Choroid plexus epithelial cell (primary cell): ENCODE measurements at regions not wholly inside any gene's neighbourhood (a gene's known extent, or its start where the extent isn't known, plus 50 kb on each side); places are given as distances from the start of the nearest gene placed in this dataset.

Experiments used
- DNase-seq: peaks from one replicate; pipeline ENCODE4 v3.0.0-alpha.2; 2010; ENCODE audit warnings: low read depth
- H3K4me3 ChIP-seq: 2 replicates; pipeline ENCODE4 v1.5.1; 2011; ENCODE audit warnings: low read depth, mild to moderate bottlenecking, control low read depth, low read length, moderate library complexity
- TF ChIP-seq, protein P1 (sequence below): conservative IDR thresholded peaks from 2 replicates; pipeline ENCODE4 v1.5.1; 2011; ENCODE audit warnings: low read depth, mild to moderate bottlenecking, control low read depth, inconsistent platforms, low read length, moderate library complexity

DNA sequence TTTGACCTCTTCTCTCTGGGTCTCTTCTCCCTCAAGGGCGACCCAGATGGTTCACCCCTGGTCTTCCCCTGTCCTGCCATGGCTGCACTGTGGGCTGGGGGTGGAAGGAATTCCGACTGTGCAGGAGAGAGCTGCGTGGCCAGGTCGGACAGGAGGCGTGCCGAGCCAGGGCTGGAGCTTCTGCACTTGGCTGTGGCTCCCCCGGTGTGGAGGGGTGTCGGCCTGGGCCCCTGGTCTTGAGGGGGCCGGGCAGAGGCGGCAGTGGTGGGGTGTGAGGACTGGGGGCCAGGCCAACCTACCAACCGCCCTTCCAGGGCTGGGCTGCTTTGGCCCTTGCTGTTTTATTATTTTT, 74.9 kb upstream of the SHH start:
- TF ChIP-seq, protein P1, sequence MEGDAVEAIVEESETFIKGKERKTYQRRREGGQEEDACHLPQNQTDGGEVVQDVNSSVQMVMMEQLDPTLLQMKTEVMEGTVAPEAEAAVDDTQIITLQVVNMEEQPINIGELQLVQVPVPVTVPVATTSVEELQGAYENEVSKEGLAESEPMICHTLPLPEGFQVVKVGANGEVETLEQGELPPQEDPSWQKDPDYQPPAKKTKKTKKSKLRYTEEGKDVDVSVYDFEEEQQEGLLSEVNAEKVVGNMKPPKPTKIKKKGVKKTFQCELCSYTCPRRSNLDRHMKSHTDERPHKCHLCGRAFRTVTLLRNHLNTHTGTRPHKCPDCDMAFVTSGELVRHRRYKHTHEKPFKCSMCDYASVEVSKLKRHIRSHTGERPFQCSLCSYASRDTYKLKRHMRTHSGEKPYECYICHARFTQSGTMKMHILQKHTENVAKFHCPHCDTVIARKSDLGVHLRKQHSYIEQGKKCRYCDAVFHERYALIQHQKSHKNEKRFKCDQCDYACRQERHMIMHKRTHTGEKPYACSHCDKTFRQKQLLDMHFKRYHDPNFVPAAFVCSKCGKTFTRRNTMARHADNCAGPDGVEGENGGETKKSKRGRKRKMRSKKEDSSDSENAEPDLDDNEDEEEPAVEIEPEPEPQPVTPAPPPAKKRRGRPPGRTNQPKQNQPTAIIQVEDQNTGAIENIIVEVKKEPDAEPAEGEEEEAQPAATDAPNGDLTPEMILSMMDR = no peak
- no peak overlapping the region for H3K4me3 ChIP-seq
- DNase-seq = no peak

DNA sequence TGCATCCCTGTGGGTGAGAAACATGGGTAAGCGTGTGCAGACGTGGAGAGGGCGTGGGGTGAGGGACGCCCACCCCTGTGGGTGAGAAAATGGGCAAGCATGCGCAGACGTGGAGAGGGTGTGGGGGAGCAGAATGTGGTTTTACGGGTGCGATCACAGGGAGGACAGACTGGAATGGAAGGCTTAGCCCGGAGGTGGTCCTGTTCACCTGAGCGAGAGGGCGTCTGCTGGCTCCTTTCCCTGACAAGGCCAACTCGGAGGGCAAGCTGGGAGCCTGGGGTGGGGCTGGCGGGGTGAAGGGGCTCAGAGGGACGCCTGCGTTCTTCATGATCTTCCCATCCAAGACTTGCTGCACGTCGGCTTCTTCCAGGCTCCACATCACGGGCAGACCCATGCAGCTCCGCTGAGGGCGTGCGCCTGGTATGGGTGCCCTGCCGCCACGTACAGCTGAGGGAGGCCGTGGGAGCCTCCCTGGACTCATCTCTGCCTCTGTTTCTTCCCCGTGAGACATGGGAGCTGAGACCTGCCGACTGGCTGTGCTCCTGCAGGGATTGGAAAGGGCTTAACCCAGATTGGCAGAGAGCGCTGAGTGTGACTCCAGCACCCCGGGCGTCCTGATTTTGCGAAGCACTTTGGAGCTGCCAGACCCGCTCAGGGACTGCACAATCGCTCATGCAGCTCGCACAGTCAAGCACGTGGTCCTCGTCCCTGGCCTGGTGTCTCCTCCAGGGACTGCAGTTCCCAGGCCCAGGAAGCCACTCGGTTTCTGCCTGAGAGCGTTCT, 74.3 kb upstream of the SHH start:
- no peak for DNase-seq
- no peak overlapping the region for H3K4me3 ChIP-seq
- TF ChIP-seq, protein P1 = no peak

DNA sequence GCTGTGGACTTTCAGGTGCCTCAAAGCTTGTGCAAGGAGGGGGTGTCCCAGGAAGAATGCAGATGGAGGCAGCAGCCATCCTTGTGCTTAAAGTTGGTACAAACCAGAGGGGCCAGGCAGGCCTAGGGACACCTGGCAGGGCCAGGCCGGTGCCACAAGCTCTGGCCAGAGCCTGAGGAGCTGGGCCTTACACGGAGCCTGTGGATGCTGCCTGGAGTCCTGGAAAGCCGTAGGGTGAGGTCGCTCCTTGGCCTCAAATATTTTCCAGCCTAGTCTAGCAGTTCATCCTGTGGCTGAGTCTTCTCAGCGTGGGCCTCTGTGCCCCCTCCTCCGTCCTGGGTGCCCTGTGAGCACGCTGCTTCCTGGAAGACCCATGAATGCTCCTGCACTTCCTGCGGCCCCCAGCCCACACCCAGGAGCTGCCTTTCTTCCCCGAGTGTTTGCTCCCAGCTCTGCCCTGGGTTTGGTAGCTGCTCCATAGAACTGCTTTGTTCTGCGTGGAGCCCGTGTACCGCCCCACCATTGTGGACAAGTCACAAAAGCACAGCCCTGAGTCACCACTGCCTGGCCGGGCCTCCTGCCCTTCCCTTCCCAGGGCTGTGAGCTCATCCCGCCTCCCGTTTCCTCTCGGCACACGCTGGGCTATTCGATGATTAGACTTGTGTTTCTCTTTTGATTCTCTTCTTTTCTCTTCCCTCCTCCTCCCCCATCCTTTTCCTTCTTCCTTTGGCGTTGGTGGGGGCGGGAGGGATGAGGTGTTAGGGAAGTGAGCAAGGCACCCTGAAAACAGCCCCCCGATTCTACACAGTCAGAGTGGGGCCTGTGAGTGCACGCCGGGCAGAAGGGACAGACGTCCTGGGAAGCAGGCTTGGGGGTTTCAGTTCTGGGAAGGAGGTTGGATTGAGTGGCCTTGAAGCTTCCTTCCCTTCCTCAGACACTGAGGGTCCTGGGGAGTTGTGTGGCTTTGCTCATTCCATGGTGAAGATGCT, 73.2 kb upstream of the SHH start:
- DNase-seq = peak; percentile 75
- no peak overlapping the region for H3K4me3 ChIP-seq
- TF ChIP-seq, protein P1 = no peak

DNA sequence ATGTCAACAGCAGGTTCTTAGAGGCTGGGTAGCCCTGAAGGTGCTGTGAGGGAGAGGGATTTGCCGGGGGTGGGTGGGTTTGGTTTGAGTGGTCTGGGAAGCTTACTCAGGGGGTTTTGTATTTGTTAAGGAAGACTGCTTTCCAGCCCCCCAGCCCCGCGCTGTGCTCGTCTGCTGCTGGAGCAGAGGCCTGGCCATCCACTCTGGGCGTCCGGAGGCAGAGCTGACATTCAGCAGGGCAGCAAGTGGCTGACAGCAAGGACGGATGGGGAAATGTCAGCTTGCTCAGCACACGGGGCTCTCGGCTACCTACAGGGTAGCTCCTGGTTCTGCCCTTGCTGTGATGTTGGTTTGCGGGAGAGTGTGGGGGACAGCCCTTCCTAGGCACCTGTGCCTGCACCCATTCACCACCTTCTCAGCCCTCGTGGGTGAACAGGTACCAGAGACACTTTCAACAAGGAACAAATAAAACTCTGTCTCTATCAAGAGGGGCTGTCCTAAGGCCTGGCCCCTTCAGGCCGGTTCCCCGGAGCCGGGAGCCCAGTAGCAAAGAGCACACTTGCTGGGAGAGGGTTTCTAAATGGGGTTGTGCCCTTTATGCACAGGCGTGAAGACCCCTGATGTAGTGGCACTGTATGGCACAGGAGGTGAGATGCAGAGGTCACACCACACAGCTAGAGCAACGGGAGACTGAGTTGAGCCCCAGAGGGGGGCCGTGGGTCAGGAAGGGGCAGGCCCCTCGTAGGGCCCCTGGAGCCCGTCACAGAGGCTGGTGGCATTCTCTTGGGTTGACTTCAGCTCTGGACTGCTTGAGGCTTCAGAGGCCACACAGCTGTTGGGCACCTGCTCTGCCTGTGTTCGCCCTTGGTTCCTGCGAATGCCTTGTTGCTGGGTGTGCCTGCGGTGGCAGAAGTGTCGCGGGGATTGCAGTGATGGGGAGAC, 72.2 kb upstream of the SHH start:
- no peak overlapping the region for H3K4me3 ChIP-seq
- DNase-seq = no peak
- TF ChIP-seq, protein P1 = no peak

DNA sequence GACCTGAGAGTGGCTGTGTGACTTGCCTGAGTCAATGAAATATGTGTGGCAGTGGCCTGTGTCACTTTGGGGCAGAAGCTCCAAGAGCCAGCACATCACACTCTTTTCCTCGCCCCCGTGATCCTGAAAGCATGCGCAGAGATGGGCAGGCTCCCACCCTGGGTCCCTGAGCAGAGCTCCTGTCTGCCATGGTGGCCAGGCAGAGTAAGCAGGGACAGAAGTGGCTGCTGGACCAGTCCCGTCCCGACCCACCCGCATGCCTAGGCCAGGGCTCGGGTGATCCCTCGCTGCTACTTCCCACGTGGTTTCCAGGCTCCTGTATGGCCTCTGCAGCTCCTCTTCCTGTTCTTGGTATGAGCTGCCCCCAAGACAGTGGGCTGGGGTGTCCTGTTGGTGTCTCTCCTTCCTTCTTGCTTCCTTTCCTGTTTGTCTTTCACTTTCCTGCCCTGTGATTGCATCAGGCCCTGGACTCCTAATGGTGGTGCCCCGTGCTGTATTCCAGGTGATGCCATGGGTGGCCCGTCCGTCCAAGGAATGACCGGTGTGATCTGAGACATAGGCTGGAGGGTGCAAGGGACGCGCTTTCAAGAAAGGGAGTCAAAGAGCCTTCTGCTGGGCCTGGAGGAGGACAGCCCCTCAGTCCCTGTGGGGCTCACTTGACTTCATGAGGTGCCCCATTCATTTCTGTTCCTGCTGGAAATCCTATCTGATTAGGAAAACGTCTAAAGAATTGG, 71.4 kb upstream of the SHH start:
- TF ChIP-seq, protein P1 = no peak
- H3K4me3 ChIP-seq = no peak overlapping the region
- peak; percentile 10 for DNase-seq

DNA sequence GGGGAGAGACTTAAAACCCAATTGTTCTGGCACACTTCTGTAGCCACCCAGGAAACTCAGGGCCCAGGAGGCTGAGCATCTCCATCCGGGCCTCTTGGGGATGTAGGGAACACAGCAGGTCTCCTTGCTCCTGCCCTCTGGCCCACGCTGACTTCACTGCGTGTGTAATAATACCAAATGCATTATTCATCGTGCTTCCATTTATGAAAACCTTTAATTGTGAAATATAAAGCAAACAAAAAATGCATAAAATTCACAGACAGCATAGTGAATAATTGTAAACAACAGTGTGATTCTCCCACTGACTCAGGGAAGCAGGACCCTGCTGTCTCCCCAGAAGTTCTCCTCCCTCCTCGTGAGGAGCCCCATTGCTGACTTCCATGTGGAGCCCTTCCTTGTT, 70.3 kb upstream of the SHH start:
- no peak overlapping the region for H3K4me3 ChIP-seq
- peak; percentile 86 for DNase-seq
- TF ChIP-seq, protein P1 = no peak
